A673 (cell line): ENCODE measurements at regions not wholly inside any gene's neighbourhood (a gene's known extent, or its start where the extent isn't known, plus 50 kb on each side); places are given as distances from the start of the nearest gene placed in this dataset.

ENCODE experiments used
- BruUV-seq: library from RNA; stranded (reverse); fragments of 400-500 nt; replicated peaks from 2 replicates; lab custom pipeline; 2021; lab: Mats Ljungman, UMichigan
- CTCF ChIA-PET: fragments of 300-600 bp; sonication (Branson Sonifier 250); formaldehyde crosslinking; loops from one replicate; lab custom pipeline; 2022; ENCODE audit warnings: antibody characterized with exemption; lab: Charles Lee
- POLR2A ChIA-PET: fragments of 300-600 bp; sonication (Branson Sonifier 250); formaldehyde crosslinking; loops from one replicate; lab custom pipeline; 2022; ENCODE audit warnings: antibody characterized with exemption; ENCODE audit not compliant: low non-redundant PET; lab: Charles Lee
- DNase-seq: peaks from one replicate; pipeline ENCODE4 v3.0.0-alpha.2; 2015; ENCODE audit warnings: low spot score
- H3K27ac ChIP-seq: fragments of 200-600 bp; sonication (generic); 2 replicates; pipeline ENCODE4 v1.5.1; 2016; ENCODE audit warnings: mixed run types, low read depth, mild to moderate bottlenecking, mixed read lengths, antibody characterized with exemption, low read length; ENCODE audit not compliant: poor library complexity, severe bottlenecking
- H3K27me3 ChIP-seq: fragments of 200-600 bp; sonication (generic); replicated peaks from 2 replicates; pipeline ENCODE4 v1.6.1; 2017; ENCODE audit warnings: mixed run types, low read depth, mild to moderate bottlenecking, mixed read lengths, antibody characterized with exemption, low read length; ENCODE audit not compliant: insufficient read depth, poor library complexity
- H3K36me3 ChIP-seq: fragments of 200-600 bp; sonication (generic); 2 replicates; pipeline ENCODE4 v1.6.1; 2016; ENCODE audit warnings: mixed run types, mild to moderate bottlenecking, mixed read lengths, antibody characterized with exemption, low read length; ENCODE audit not compliant: insufficient read depth, poor library complexity, severe bottlenecking
- H3K4me1 ChIP-seq: fragments of 200-600 bp; sonication (generic); 2 replicates; pipeline ENCODE4 v1.6.1; 2017; ENCODE audit warnings: mixed run types, mild to moderate bottlenecking, mixed read lengths, antibody characterized with exemption, low read length; ENCODE audit not compliant: insufficient read depth, poor library complexity, severe bottlenecking
- H3K4me3 ChIP-seq: fragments of 200-600 bp; sonication (generic); 2 replicates; pipeline ENCODE4 v1.5.1; 2016; ENCODE audit warnings: low read depth, mixed run types, mild to moderate bottlenecking, mixed read lengths, low read length; ENCODE audit not compliant: poor library complexity, severe bottlenecking
- H3K9me3 ChIP-seq: fragments of 200-600 bp; sonication (generic); 2 replicates; pipeline ENCODE4 v1.6.1; 2016; ENCODE audit warnings: mixed run types, low read depth, mild to moderate bottlenecking, mixed read lengths, antibody characterized with exemption, low read length; ENCODE audit not compliant: poor library complexity, severe bottlenecking
- EZH2 ChIP-seq: fragments of 200-600 bp; sonication (generic); IDR thresholded peaks from 2 replicates; pipeline ENCODE4 v1.6.1; 2017; ENCODE audit warnings: borderline replicate concordance, low read depth, mild to moderate bottlenecking, mixed read lengths, antibody characterized with exemption, low read length; ENCODE audit not compliant: poor library complexity, severe bottlenecking
- intact Hi-C: fragments of 100-400 bp; cut with micrococcal nuclease; formaldehyde crosslinking; loops from one replicate; pipeline ENCODE4 v1.10.0; 2022; ENCODE audit not compliant: unreplicated experiment
- TF ChIP-seq, protein P1 (sequence below): fragments of 300-800, 200-600 bp; sonication (generic); conservative IDR thresholded peaks from 2 replicates; pipeline ENCODE4 v1.5.1; 2017; ENCODE audit warnings: low read depth, mild to moderate bottlenecking, antibody characterized with exemption, low read length, moderate library complexity, mixed read lengths

DNA sequence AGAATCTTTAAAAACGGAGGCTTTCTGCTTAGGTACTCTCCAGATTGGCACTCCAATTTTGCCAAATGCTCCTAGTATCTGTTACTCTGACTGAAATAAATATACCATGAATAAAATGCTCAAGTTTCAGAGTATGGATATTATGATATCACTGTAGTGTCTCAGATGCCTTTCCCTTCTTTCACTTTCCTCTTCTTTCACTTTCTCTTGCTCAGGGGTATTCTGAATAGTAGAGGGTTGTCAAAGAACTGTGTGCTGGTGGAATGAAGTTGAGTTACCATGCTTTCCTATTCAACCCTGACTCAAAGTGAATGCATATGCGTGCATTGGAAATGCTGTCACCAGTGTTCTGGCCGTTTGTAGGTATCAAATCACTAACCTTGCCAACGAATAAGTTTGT lies 1015.2 kb upstream of the FANCL start:
- Histone ChIP-seq H3K9me3 (no peaks in the 10 kb centered on the region), H3K27ac (no peak overlapping the region), H3K36me3 (no peaks in the 10 kb centered on the region), H3K4me3 (no peak overlapping the region), H3K4me1 (no peaks in the 10 kb centered on the region), H3K27me3 (no peaks in the 10 kb centered on the region)
- ChIA-PET CTCF (no interaction called here), POLR2A (no interaction called here)
- intact Hi-C loops = no loop called here
- BruUV-seq = no TSS peak
- TF ChIP-seq, protein P1, sequence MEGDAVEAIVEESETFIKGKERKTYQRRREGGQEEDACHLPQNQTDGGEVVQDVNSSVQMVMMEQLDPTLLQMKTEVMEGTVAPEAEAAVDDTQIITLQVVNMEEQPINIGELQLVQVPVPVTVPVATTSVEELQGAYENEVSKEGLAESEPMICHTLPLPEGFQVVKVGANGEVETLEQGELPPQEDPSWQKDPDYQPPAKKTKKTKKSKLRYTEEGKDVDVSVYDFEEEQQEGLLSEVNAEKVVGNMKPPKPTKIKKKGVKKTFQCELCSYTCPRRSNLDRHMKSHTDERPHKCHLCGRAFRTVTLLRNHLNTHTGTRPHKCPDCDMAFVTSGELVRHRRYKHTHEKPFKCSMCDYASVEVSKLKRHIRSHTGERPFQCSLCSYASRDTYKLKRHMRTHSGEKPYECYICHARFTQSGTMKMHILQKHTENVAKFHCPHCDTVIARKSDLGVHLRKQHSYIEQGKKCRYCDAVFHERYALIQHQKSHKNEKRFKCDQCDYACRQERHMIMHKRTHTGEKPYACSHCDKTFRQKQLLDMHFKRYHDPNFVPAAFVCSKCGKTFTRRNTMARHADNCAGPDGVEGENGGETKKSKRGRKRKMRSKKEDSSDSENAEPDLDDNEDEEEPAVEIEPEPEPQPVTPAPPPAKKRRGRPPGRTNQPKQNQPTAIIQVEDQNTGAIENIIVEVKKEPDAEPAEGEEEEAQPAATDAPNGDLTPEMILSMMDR = no peak
- no peak for TF ChIP-seq EZH2
- no peak for DNase-seq

DNA sequence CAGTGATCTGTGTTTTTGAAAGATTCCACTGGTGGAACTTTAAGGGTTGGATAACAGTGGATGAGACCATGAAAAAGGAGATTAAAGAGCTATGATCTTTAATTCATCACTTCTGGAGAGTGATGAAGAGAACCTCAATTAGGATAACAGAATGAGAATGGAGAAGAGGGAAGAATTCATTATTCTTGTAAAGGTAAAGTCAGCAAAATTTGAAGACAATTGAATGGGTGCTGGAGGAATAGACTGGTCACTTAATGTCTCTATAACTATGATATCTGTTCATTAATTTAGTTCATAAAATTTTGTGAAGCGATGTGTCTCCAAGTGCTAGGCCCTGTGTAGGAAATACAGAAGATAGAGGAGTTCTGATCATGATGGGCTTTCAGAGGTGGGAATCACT lies 1013.2 kb upstream of the FANCL start:
- Histone ChIP-seq H3K4me3 (no peak overlapping the region), H3K4me1 (no peaks in the 10 kb centered on the region), H3K27me3 (no peaks in the 10 kb centered on the region), H3K9me3 (no peaks in the 10 kb centered on the region), H3K36me3 (no peaks in the 10 kb centered on the region), H3K27ac (no peak overlapping the region)
- no TSS peak for BruUV-seq
- CTCF ChIA-PET = no interaction called here
- no peak for DNase-seq
- POLR2A ChIA-PET = no interaction called here
- intact Hi-C loops = no loop called here
- no peak for TF ChIP-seq EZH2
- TF ChIP-seq, protein P1 = no peak

DNA sequence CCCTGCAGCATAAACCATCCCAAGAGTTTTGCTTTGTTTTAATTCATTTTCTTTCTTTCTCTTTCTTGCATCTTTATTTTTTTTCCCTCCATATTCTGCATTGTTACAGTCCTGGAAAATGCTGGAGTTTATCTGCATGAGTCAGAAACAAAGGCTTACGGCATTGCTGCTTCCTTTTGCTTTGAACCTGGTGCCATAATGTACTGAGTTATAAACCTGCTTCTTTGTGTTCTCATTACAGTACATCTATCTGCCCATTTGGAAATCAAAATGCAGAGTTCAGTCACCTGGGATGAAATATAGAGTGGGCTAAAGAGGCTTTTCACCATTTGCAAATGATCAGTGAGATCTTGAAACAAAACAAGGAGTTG lies 1009.2 kb upstream of the FANCL start:
- no peak for TF ChIP-seq EZH2
- TF ChIP-seq, protein P1 = no peak
- Histone ChIP-seq H3K27me3 (peaks cover 7% of the 10 kb centered on the region), H3K9me3 (no peaks in the 10 kb centered on the region), H3K27ac (no peak overlapping the region), H3K4me3 (no peak overlapping the region), H3K4me1 (no peaks in the 10 kb centered on the region), H3K36me3 (no peaks in the 10 kb centered on the region)
- no TSS peak for BruUV-seq
- DNase-seq = no peak
- intact Hi-C loops = no loop called here
- ChIA-PET CTCF (no interaction called here), POLR2A (no interaction called here)
